ENCODE measurements at regions not wholly inside any gene's neighbourhood (a gene's known extent, or its start where the extent isn't known, plus 50 kb on each side); places are given as distances from the start of the nearest gene placed in this dataset.

DNA sequence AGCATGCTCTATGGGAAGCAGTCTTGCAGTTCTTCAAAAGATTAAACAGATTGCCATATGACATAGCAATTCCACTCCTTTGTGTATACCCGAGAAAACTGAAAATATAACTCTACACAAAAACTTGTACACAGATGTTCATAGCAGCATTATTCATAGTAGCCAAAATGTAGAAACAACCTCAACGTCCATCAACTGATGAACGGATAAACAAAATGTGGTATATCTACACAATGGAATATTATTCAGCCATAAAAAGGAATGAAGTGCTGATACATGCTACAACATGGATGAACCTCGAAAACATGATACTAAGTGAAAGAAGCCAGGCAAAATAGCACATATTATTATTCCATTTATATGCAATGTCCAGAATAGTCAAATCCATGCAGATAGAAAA lies 221.2 kb upstream of the PSMD7 start:
- TF ChIP-seq, protein P1, sequence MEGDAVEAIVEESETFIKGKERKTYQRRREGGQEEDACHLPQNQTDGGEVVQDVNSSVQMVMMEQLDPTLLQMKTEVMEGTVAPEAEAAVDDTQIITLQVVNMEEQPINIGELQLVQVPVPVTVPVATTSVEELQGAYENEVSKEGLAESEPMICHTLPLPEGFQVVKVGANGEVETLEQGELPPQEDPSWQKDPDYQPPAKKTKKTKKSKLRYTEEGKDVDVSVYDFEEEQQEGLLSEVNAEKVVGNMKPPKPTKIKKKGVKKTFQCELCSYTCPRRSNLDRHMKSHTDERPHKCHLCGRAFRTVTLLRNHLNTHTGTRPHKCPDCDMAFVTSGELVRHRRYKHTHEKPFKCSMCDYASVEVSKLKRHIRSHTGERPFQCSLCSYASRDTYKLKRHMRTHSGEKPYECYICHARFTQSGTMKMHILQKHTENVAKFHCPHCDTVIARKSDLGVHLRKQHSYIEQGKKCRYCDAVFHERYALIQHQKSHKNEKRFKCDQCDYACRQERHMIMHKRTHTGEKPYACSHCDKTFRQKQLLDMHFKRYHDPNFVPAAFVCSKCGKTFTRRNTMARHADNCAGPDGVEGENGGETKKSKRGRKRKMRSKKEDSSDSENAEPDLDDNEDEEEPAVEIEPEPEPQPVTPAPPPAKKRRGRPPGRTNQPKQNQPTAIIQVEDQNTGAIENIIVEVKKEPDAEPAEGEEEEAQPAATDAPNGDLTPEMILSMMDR (IDR thresholded peaks at IDR 0.05; ENCODE audit: low read depth, low read length): no peak
- no peak for TF ChIP-seq EZH2phosphoT487 (IDR thresholded peaks at IDR 0.05; ENCODE audit: low read depth)
